ENCODE measurements at regions not wholly inside any gene's neighbourhood (a gene's known extent, or its start where the extent isn't known, plus 50 kb on each side); places are given as distances from the start of the nearest gene placed in this dataset.

DNA sequence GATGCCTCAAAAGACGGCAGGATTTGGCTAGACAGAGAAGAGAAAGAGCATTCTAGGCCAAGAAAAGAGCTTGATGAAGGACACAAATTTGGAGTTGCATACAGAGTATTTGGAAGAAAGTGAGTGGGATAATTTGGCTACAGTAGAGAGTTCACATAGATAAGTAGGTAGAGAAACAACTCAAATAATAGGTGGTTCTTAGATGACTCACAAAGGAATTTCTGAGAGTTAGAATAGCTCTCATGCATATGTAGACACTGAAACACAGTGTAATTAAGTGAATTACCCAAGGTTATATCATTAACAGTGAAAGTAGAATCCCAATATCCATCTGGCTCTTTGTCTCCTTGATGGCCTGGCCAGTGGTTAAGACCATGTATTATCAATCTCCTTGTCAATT lies 228.6 kb upstream of the DDI1 start:
- TF ChIP-seq GATA2 (IDR thresholded peaks at IDR 0.05; ENCODE audit: low read depth, low read length) = no peak
- TF ChIP-seq GATA3 (IDR thresholded peaks at IDR 0.05; ENCODE audit: low read depth, low read length) = no peak
